ENCODE measurements at regions not wholly inside any gene's neighbourhood (a gene's known extent, or its start where the extent isn't known, plus 50 kb on each side); places are given as distances from the start of the nearest gene placed in this dataset.

DNA sequence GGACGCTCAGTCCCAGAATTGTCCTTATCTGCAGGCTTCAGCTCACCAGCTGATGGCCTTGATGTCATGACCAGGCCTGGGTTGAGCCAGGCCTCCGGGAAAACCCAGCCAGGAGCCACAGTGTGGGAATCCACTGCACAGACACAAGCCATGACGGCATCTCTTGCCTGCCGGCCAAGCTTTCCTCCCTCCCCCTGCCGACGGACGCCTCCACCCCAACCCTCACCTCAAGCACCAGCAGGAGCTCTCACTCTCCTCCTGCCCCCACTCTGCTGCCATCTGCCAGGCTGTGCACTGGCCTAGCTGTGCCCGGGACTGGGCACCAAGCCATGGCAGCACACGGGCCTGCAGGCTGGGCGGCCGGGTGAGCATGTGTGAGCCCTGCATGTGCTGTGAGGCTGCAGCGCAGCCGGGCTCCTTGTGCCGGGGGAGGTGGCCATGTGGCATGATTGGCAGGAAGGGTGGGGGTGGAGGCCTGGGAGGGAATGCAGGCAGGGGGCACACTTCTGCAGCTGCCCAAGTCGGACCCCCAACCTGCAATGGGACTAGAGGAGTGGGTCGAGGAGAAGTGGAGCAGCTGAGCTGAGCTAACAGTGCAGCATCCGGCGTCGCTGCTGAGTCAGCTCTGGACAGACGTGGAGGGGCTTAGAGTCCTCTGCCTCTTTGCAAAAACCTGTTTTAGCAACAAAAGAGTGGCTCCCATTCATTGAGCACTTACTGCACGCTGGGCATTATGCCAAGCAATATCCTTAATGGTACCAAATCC is 268.5 kb downstream of the CBLN1 start:
- peak; percentile 88 to 95 (median 94) for ATAC-seq
- 37 to 49% (median 46%) methylated on average over 9 to 21 of the region's 21 CpGs for WGBS, 4 donors
- TF ChIP-seq POLR2A (IDR thresholded peaks at IDR 0.05) (no peak), CTCF (IDR thresholded peaks at IDR 0.05) (no peak)
- Histone ChIP-seq H3K4me3 (no peak overlapping the region), H3K4me1 (peaks cover 0 to 21% (median 5%) of the 10 kb centered on the region in 12 donors), H3K36me3 (no peaks in the 10 kb centered on the region), H3K27me3 (no peaks in the 10 kb centered on the region), H3K9me3 (no peaks in the 10 kb centered on the region), H3K27ac (peak overlapping the region in 6 of 12 donors; percentile 20 to 68 (median 43))
- peak; percentile 72 to 90 (median 80) for DNase-seq
- intact Hi-C loops (cut with DNase I), result loop anchor here in 3 of 10 donors (5.0 to 10.0 kb wide), 3 partner anchors 44 to 272 kb away; partner anchors contain the start of gene CBLN1 (in 1 of the 3)

- 26 to 53% (median 40%) methylated on average over 2 of the region's 2 CpGs for WGBS, 4 donors
- intact Hi-C loops (cut with DNase I), result loop anchor here in 3 of 10 donors (5.0 to 10.0 kb wide), 3 partner anchors 45 to 273 kb away; partner anchors contain the start of gene CBLN1 (in 1 of the 3)
Measured at GRCh38 chr16:49011901-49012300, 269.7 kb downstream of the CBLN1 start.

DNA sequence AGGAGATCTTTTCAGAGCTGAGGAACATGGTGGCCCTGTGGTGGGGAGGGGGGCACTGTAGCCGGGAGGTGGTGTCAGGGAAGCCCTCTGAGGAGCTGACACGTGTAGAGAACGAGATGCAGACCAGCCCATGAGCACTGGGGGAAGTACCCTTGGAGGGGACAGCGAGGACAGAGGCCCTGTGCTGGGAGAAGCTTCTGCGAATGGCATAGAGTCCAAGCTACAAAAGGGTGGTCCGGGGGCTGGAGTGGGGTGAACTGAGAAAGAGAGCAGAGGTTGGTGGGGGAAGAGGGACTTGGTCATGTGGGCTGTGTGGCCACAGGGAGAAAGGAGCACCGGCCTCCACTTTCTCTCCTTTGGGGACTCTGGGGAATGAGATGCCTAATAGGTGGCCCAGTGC is 270.8 kb downstream of the CBLN1 start:
- Histone ChIP-seq H3K36me3 (no peaks in the 10 kb centered on the region), H3K9me3 (no peaks in the 10 kb centered on the region), H3K27ac (peak overlapping the region in 2 of 12 donors; percentile 19 to 30), H3K4me1 (peaks cover 0 to 21% (median 5%) of the 10 kb centered on the region in 12 donors), H3K4me3 (no peak overlapping the region), H3K27me3 (no peaks in the 10 kb centered on the region)
- intact Hi-C loops (cut with DNase I), result loop anchor here in 3 of 10 donors (5.0 to 10.0 kb wide), 3 partner anchors 46 to 274 kb away; partner anchors contain the start of gene CBLN1 (in 1 of the 3)
- WGBS, 4 donors, result 78 to 86% (median 80%) methylated on average over 7 of the region's 7 CpGs
- no peak for DNase-seq
- no peak for TF ChIP-seq POLR2A (IDR thresholded peaks at IDR 0.05)
- TF ChIP-seq CTCF (IDR thresholded peaks at IDR 0.05), result no peak
- ATAC-seq, result no peak

More at GRCh38 chr16:49011901-49012300, 269.7 kb downstream of the CBLN1 start:
- Histone ChIP-seq H3K36me3 (no peaks in the 10 kb centered on the region), H3K9me3 (no peaks in the 10 kb centered on the region), H3K4me3 (no peak overlapping the region), H3K27me3 (no peaks in the 10 kb centered on the region), H3K4me1 (peaks cover 0 to 21% (median 5%) of the 10 kb centered on the region in 12 donors), H3K27ac (peak overlapping the region in 1 of 12 donors; percentile 64)
- DNase-seq (no peak), ATAC-seq (no peak)
- no peak for TF ChIP-seq CTCF (IDR thresholded peaks at IDR 0.05)
- no peak for TF ChIP-seq POLR2A (IDR thresholded peaks at IDR 0.05)

- Histone ChIP-seq H3K4me3 (no peak overlapping the region), H3K9me3 (no peaks in the 10 kb centered on the region), H3K36me3 (no peaks in the 10 kb centered on the region), H3K27ac (peak overlapping the region in 3 of 12 donors; percentile 30 to 35 (median 34)), H3K27me3 (no peaks in the 10 kb centered on the region), H3K4me1 (peaks cover 0 to 21% (median 5%) of the 10 kb centered on the region in 12 donors)
- WGBS, 4 donors, result 57 to 64% (median 62%) methylated on average over 6 to 8 of the region's 8 CpGs
- DNase-seq (peak in 3 of 5 donors; percentile 27 to 67 (median 28)), ATAC-seq (peak in 2 of 4 donors; percentile 6 to 8)
- TF ChIP-seq POLR2A (IDR thresholded peaks at IDR 0.05), result no peak
- no peak for TF ChIP-seq CTCF (IDR thresholded peaks at IDR 0.05)
- intact Hi-C loops (cut with DNase I), result loop anchor here in 3 of 10 donors (5.0 to 10.0 kb wide), 3 partner anchors 47 to 274 kb away; partner anchors contain the start of gene CBLN1 (in 1 of the 3)
Measured at GRCh38 chr16:49010396-49010795, 271.2 kb downstream of the CBLN1 start.
